Gastrocnemius medialis (tissue), 4 donors: ENCODE measurements at regions not wholly inside any gene's neighbourhood (a gene's known extent, or its start where the extent isn't known, plus 50 kb on each side); places are given as distances from the start of the nearest gene placed in this dataset.

Experiments used
- POLR2A ChIP-seq, 2 donors: fragments of 450-650 bp; IDR thresholded peaks; one replicate each; pipeline ENCODE4 v1.6.1; 2017; ENCODE audit warnings: antibody characterized with exemption in 2 of 2, mild to moderate bottlenecking in 2 of 2, moderate library complexity in 2 of 2
- TF ChIP-seq, protein P1 (sequence below), 5 experiments: fragments of 450-650 bp in 3 of 5; fragments of 200-600 bp in 2 of 5; sonication (generic) in 2 of 5; IDR thresholded peaks in 4 of 5; conservative IDR thresholded peaks in 1 of 5; 1 replicate in 4 of 5; 2 replicates in 1 of 5; pipeline ENCODE4 v1.5.1; 2016 to 2019; ENCODE audit warnings: antibody characterized with exemption in 5 of 5, mild to moderate bottlenecking in 3 of 5, moderate library complexity in 3 of 5

DNA sequence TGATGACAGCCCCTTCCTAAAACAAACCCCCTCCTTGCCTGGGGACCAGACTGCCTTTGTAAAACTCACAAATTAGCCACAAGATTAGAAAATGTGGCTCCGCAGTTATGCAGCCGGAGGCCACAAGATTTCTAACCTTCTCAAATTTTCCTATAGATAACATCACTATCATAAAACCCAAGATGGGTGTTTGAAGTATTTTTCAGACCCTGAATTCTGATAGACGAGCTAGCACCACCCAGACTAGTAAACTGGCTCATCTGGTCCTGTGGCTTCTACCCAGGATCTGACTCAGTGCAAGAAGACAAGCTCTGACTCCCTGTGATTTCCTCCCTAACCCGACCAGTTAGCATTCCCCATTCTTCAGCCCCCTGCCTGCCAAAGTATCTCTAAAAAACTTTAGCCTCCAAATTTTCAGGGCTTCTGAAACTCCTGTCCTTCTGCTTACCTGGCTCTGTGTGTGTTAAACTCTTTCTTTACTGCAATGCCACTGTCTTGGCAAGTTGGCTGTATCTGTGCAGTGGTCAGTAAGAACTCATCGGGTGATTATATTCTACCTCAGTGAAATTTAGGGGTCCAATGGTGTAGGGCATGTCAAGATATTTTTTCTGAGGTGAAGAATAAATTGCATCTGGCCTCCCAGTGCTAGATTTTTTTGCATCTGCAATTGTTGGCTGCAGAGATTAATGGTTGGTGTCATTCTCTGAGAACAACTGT, 102.1 kb downstream of the S1PR1 start:
- TF ChIP-seq, protein P1, sequence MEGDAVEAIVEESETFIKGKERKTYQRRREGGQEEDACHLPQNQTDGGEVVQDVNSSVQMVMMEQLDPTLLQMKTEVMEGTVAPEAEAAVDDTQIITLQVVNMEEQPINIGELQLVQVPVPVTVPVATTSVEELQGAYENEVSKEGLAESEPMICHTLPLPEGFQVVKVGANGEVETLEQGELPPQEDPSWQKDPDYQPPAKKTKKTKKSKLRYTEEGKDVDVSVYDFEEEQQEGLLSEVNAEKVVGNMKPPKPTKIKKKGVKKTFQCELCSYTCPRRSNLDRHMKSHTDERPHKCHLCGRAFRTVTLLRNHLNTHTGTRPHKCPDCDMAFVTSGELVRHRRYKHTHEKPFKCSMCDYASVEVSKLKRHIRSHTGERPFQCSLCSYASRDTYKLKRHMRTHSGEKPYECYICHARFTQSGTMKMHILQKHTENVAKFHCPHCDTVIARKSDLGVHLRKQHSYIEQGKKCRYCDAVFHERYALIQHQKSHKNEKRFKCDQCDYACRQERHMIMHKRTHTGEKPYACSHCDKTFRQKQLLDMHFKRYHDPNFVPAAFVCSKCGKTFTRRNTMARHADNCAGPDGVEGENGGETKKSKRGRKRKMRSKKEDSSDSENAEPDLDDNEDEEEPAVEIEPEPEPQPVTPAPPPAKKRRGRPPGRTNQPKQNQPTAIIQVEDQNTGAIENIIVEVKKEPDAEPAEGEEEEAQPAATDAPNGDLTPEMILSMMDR (IDR thresholded peaks at IDR 0.05 in 4 of 5, conservative IDR thresholded peaks at IDR 0.05 in 1 of 5) = no peak
- TF ChIP-seq POLR2A (IDR thresholded peaks at IDR 0.05) = no peak
